COLO829 (cell line): ENCODE measurements at regions not wholly inside any gene's neighbourhood (a gene's known extent, or its start where the extent isn't known, plus 50 kb on each side); places are given as distances from the start of the nearest gene placed in this dataset.

Experiments
- DNase-seq: peaks from one replicate; pipeline ENCODE4 v3.0.0; 2012; ENCODE audit warnings: low spot score

GRCh38 chr19:30742406-30742938, 370.3 kb downstream of the ZNF536 start:
- no peak for DNase-seq

GRCh38 chr19:30741566-30741965, 369.4 kb downstream of the ZNF536 start:
- DNase-seq, result no peak

- no peak for DNase-seq
These were observed 367.2 kb downstream of the ZNF536 start for GRCh38 chr19:30739394-30739793.

GRCh38 chr19:30738047-30738446, 365.9 kb downstream of the ZNF536 start:
- no peak for DNase-seq

- DNase-seq, result no peak
These were observed 362.5 kb downstream of the ZNF536 start for GRCh38 chr19:30734669-30735068.

- no peak for DNase-seq
These were observed 361.8 kb downstream of the ZNF536 start for GRCh38 chr19:30733826-30734550.

GRCh38 chr19:30731591-30731990, 359.4 kb downstream of the ZNF536 start:
- DNase-seq, result no peak

GRCh38 chr19:30729451-30729850, 357.3 kb downstream of the ZNF536 start:
- no peak for DNase-seq

- DNase-seq, result no peak
These were observed 350.6 kb downstream of the ZNF536 start for GRCh38 chr19:30722761-30723160.

- DNase-seq, result no peak
These were observed 350.0 kb downstream of the ZNF536 start for GRCh38 chr19:30722186-30722585.

GRCh38 chr19:30719999-30720345, 347.8 kb downstream of the ZNF536 start:
- no peak for DNase-seq

- no peak for DNase-seq
These were observed 347.2 kb downstream of the ZNF536 start for GRCh38 chr19:30719189-30719998.

GRCh38 chr19:30718707-30719106, 346.5 kb downstream of the ZNF536 start:
- no peak for DNase-seq

GRCh38 chr19:30718014-30718413, 345.8 kb downstream of the ZNF536 start:
- no peak for DNase-seq

GRCh38 chr19:30717381-30717780, 345.2 kb downstream of the ZNF536 start:
- DNase-seq, result no peak

- no peak for DNase-seq
These were observed 340.5 kb downstream of the ZNF536 start for GRCh38 chr19:30712431-30713337.

- DNase-seq, result no peak
These were observed 339.6 kb downstream of the ZNF536 start for GRCh38 chr19:30711826-30712225.

- DNase-seq, result no peak
These were observed 339.1 kb downstream of the ZNF536 start for GRCh38 chr19:30711296-30711695.

GRCh38 chr19:30710721-30711120, 338.5 kb downstream of the ZNF536 start:
- DNase-seq, result no peak

- no peak for DNase-seq
These were observed 336.4 kb downstream of the ZNF536 start for GRCh38 chr19:30708416-30709178.

- DNase-seq, result no peak
These were observed 332.7 kb downstream of the ZNF536 start for GRCh38 chr19:30704771-30705330.
